Ascending aorta (tissue), 2 donors: ENCODE measurements at regions not wholly inside any gene's neighbourhood (a gene's known extent, or its start where the extent isn't known, plus 50 kb on each side); places are given as distances from the start of the nearest gene placed in this dataset.

ENCODE experiments used
- DNase-seq, 2 donors: peaks; one replicate each; pipeline ENCODE4 v3.0.0-alpha.2; 2019; ENCODE audit warnings: low spot score in 2 of 2
- H3K27ac ChIP-seq, 2 donors: fragments of 200-600 bp; sonication (generic); one replicate each; pipeline ENCODE4 v1.5.1; 2016 to 2017; ENCODE audit warnings: mild to moderate bottlenecking in 1 of 2
- H3K27me3 ChIP-seq: fragments of 200-600 bp; sonication (generic); one replicate; pipeline ENCODE4 v1.5.1; 2017
- H3K36me3 ChIP-seq, 2 donors: fragments of 200-600 bp; sonication (generic); one replicate each; pipeline ENCODE4 v1.5.1; 2016
- H3K4me1 ChIP-seq, 2 donors: fragments of 200-600 bp; sonication (generic); one replicate each; pipeline ENCODE4 v1.5.1; 2016 to 2017; ENCODE audit warnings: mild to moderate bottlenecking in 1 of 2
- H3K4me3 ChIP-seq, 2 donors: fragments of 200-600 bp; sonication (generic); one replicate each; pipeline ENCODE4 v1.5.1; 2016 to 2017; ENCODE audit warnings: mild to moderate bottlenecking in 1 of 2
- H3K9me3 ChIP-seq, 2 donors: fragments of 200-600 bp; sonication (generic); one replicate each; pipeline ENCODE4 v1.5.1; 2016
- intact Hi-C: fragments of 100-400 bp; cut with DNase I; formaldehyde crosslinking; loops from one replicate; pipeline ENCODE4 v1.15.1; 2023
- TF ChIP-seq, protein P1 (sequence below), 3 experiments: fragments of 200-600 bp in 2 of 3; fragments of 450-650 bp in 1 of 3; sonication (generic) in 2 of 3; IDR thresholded peaks; one replicate each; pipeline ENCODE4 v1.5.1; 2016 to 2019; ENCODE audit warnings: antibody characterized with exemption in 3 of 3, mild to moderate bottlenecking in 1 of 3, moderate library complexity in 1 of 3

DNA sequence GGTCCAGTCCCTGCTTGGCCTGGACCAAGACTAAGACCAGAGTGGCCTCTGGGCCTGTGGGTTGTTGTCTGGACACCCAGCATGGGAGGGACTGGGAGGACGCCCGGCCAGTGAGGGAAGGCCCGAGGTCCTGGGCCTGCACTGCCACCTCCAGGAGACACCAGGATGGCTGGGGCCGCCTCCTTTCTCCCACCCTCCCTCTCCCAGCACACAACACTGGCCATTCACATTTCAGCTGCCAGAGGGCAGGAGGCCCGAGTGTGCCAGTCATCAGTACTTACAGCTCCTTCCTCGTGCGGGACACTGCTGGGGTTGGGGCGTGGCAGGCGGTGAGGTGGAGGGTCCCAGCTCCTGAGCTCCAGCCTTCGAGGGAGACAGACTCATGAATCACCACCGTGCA, 133.5 kb downstream of the ASB1 start:
- intact Hi-C loops = no loop called here
- Histone ChIP-seq H3K4me3 (no peak overlapping the region), H3K36me3 (no peaks in the 10 kb centered on the region), H3K27me3 (no peaks in the 10 kb centered on the region), H3K27ac (no peak overlapping the region), H3K9me3 (no peaks in the 10 kb centered on the region), H3K4me1 (no peaks in the 10 kb centered on the region)
- DNase-seq = no peak
- TF ChIP-seq, protein P1, sequence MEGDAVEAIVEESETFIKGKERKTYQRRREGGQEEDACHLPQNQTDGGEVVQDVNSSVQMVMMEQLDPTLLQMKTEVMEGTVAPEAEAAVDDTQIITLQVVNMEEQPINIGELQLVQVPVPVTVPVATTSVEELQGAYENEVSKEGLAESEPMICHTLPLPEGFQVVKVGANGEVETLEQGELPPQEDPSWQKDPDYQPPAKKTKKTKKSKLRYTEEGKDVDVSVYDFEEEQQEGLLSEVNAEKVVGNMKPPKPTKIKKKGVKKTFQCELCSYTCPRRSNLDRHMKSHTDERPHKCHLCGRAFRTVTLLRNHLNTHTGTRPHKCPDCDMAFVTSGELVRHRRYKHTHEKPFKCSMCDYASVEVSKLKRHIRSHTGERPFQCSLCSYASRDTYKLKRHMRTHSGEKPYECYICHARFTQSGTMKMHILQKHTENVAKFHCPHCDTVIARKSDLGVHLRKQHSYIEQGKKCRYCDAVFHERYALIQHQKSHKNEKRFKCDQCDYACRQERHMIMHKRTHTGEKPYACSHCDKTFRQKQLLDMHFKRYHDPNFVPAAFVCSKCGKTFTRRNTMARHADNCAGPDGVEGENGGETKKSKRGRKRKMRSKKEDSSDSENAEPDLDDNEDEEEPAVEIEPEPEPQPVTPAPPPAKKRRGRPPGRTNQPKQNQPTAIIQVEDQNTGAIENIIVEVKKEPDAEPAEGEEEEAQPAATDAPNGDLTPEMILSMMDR (IDR thresholded peaks at IDR 0.05) = no peak

DNA sequence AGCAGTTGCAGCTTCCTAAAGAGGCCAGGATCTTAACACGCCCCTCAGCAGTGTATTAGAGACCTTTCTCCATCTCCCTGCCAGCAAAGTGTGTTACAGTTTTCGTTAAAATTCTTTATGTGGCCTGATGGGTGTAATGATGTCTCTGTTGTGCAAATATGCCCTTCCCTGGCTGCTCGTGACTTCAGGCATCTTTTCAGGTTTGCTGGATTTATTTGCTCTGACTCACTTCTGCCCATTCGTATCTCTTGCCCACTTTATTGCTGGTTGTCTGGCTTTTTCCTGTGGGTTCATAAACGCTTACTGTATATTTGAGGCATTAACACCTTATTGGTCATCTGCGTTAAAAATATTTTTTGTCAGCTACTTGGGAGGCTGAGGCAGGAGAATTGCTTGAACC, 134.5 kb downstream of the ASB1 start:
- DNase-seq = no peak
- Histone ChIP-seq H3K36me3 (no peaks in the 10 kb centered on the region), H3K9me3 (no peaks in the 10 kb centered on the region), H3K27ac (no peak overlapping the region), H3K4me1 (no peaks in the 10 kb centered on the region), H3K4me3 (no peak overlapping the region), H3K27me3 (no peaks in the 10 kb centered on the region)
- TF ChIP-seq, protein P1 (IDR thresholded peaks at IDR 0.05) = no peak
- intact Hi-C loops = no loop called here

DNA sequence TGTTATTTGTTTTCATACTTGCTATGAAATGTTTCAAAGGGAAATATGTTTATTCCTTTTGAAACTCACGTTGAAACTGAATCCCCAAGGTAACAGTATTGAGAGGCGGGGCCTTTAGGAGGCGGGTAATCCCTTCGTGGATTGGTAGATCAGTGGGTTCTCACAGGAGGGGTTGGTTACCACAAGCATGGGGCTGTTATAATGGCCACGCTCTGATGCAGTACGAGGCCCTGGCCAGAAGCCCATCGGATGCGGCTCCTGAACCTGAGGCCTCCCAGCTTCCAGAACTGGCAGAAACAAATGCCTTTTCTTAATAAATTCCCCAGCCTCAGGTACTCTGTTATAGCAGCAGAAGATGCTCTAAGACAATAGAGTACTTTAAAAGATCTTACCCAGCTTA, 135.7 kb downstream of the ASB1 start:
- H3K27me3 ChIP-seq = no peaks in the 10 kb centered on the region

DNA sequence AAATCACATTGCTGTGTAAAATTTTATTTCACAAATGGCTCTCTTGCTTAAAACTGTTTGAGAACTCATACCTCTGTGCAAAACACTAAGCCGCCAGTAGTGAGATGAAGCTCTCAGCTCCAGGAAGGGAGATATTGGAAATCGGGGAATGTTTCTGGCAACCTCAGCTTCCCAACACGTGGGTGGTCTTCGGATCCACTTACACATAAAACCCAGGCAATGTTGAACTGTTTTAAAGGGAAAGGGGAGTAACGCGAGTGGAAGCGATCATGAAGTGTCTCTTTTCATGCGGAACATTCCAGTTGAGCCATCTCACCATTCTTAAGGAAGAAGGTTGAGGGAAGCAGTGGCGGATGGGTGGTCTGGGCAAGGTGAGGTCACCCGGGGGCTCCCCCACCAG, 136.8 kb downstream of the ASB1 start:
- intact Hi-C loops = no loop called here
- Histone ChIP-seq H3K36me3 (no peaks in the 10 kb centered on the region), H3K27ac (no peak overlapping the region), H3K9me3 (no peaks in the 10 kb centered on the region), H3K4me1 (no peaks in the 10 kb centered on the region), H3K27me3 (no peaks in the 10 kb centered on the region), H3K4me3 (no peak overlapping the region)
- TF ChIP-seq, protein P1 (IDR thresholded peaks at IDR 0.05) = no peak
- DNase-seq = no peak

More for the DNA sequence above, 135.7 kb downstream of the ASB1 start:
- Histone ChIP-seq H3K27ac (no peak overlapping the region), H3K4me3 (no peak overlapping the region), H3K36me3 (no peaks in the 10 kb centered on the region), H3K9me3 (no peaks in the 10 kb centered on the region), H3K4me1 (no peaks in the 10 kb centered on the region)
- DNase-seq = no peak
- intact Hi-C loops = no loop called here
- TF ChIP-seq, protein P1 (IDR thresholded peaks at IDR 0.05) = no peak

GRCh38 chr2:238564286-238564920, 137.7 kb downstream of the ASB1 start:
- no peak overlapping the region for H3K27ac ChIP-seq
- H3K36me3 ChIP-seq = no peaks in the 10 kb centered on the region
- no peaks in the 10 kb centered on the region for H3K9me3 ChIP-seq
- no peaks in the 10 kb centered on the region for H3K27me3 ChIP-seq
- DNase-seq = no peak
- intact Hi-C loops = no loop called here
- H3K4me3 ChIP-seq = no peak overlapping the region
- H3K4me1 ChIP-seq = no peaks in the 10 kb centered on the region
- TF ChIP-seq, protein P1 (IDR thresholded peaks at IDR 0.05) = no peak

DNA sequence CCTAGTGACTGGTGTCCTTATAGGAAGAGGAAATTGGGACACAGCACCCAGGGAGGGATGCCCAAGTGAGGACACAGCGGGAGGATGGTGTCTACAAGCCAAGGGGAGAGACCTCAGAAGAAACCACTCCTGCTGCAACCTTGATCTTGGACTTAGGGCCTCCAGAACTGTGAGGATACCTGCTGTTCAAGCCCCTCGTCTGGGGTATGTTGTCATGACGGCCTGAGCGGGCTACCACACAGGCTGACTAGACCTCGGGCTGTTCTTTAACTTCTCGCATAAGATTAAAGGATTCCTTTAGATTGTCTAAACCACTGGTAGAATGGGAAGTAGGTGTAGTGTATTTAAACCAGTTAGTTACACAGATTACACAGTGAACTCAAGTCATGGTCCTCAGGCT, 138.3 kb downstream of the ASB1 start:
- no peaks in the 10 kb centered on the region for H3K9me3 ChIP-seq
- no peaks in the 10 kb centered on the region for H3K4me1 ChIP-seq
- H3K27ac ChIP-seq = no peak overlapping the region
- no peaks in the 10 kb centered on the region for H3K36me3 ChIP-seq
- H3K4me3 ChIP-seq = no peak overlapping the region
- no peaks in the 10 kb centered on the region for H3K27me3 ChIP-seq
- DNase-seq = no peak
- TF ChIP-seq, protein P1 (IDR thresholded peaks at IDR 0.05) = no peak
- intact Hi-C loops = no loop called here
